Neural crest cell (in vitro differentiated cells): ENCODE measurements at regions not wholly inside any gene's neighbourhood (a gene's known extent, or its start where the extent isn't known, plus 50 kb on each side); places are given as distances from the start of the nearest gene placed in this dataset.

Experiments
- DNase-seq: peaks from one replicate; pipeline ENCODE4 v3.0.0; 2021; ENCODE audit warnings: low read depth, mixed read lengths, low spot score
- H3K27ac Mint-ChIP-seq: one replicate; pipeline ENCODE4 v1.8.0; 2021; ENCODE audit warnings: mild to moderate bottlenecking, mixed read lengths; ENCODE audit not compliant: unreplicated experiment
- H3K27me3 Mint-ChIP-seq: 2 replicates; pipeline ENCODE4 v1.8.0; 2021; ENCODE audit warnings: low read depth, mild to moderate bottlenecking, mixed read lengths
- H3K36me3 Mint-ChIP-seq: 2 replicates; pipeline ENCODE4 v1.8.0; 2021; ENCODE audit warnings: low read depth, mild to moderate bottlenecking, mixed read lengths
- H3K4me1 Mint-ChIP-seq: 2 replicates; pipeline ENCODE4 v1.8.0; 2021; ENCODE audit warnings: mixed read lengths
- H3K4me3 Mint-ChIP-seq: one replicate; pipeline ENCODE4 v1.8.0; 2021; ENCODE audit warnings: mild to moderate bottlenecking, mixed read lengths
- H3K9me3 Mint-ChIP-seq: 2 replicates; pipeline ENCODE4 v1.8.0; 2021; ENCODE audit warnings: mixed read lengths
- TF ChIP-seq, protein P1 (sequence below): fragments of 200-600 bp; sonication (generic); conservative IDR thresholded peaks from 2 replicates; pipeline ENCODE4 v1.5.0; 2021; ENCODE audit warnings: antibody characterized with exemption, mild to moderate bottlenecking

DNA sequence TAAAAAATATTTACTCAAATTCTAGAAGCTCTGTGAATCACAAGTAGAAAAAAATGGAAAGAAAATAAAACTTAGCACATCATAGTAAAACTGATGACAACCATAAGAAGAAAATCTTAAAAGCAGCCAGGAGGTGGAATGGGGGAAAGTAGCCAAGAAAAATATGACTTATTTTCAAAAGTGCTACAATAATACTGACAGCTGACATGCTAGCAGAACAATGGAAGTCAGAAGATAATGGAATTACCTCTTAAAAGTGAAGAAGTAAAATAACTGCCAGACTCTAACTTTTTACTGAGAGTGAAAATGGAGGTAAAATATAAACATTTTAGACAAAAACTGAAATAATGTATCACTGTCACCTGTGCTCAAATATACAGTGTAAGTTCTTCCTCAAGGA, 532.2 kb upstream of the SGCD start:
- Mint-ChIP-seq H3K9me3 (peaks cover 8% of the 10 kb centered on the region), H3K4me1 (no peaks in the 10 kb centered on the region), H3K4me3 (no peak overlapping the region), H3K27me3 (peaks cover 3% of the 10 kb centered on the region), H3K36me3 (peaks cover 5% of the 10 kb centered on the region), H3K27ac (no peak overlapping the region)
- TF ChIP-seq, protein P1, sequence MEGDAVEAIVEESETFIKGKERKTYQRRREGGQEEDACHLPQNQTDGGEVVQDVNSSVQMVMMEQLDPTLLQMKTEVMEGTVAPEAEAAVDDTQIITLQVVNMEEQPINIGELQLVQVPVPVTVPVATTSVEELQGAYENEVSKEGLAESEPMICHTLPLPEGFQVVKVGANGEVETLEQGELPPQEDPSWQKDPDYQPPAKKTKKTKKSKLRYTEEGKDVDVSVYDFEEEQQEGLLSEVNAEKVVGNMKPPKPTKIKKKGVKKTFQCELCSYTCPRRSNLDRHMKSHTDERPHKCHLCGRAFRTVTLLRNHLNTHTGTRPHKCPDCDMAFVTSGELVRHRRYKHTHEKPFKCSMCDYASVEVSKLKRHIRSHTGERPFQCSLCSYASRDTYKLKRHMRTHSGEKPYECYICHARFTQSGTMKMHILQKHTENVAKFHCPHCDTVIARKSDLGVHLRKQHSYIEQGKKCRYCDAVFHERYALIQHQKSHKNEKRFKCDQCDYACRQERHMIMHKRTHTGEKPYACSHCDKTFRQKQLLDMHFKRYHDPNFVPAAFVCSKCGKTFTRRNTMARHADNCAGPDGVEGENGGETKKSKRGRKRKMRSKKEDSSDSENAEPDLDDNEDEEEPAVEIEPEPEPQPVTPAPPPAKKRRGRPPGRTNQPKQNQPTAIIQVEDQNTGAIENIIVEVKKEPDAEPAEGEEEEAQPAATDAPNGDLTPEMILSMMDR: no peak
- DNase-seq: no peak

DNA sequence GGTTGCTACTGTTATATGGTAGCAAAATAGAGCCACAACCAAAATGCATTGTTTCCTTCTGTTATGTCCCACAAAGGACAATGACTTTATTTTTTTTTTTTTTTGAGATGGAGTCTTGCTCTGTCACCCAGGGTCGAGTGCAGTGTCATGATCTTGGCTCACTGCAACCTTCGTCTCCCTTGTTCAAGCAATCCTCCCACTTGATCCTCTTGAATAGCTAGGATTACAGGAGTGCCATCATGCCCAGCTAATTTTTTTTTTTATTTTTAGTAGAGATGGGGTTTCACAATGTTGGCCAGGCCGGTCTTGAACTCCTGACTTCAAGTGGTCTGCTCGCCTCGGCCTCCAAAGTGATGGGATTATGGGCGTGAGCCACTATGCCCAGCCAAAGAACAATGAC, 527.7 kb upstream of the SGCD start:
- TF ChIP-seq, protein P1: no peak
- H3K4me1 Mint-ChIP-seq: no peaks in the 10 kb centered on the region
- peaks cover 23% of the 10 kb centered on the region for H3K27me3 Mint-ChIP-seq
- peaks cover 8% of the 10 kb centered on the region for H3K9me3 Mint-ChIP-seq
- no peak for DNase-seq
- H3K36me3 Mint-ChIP-seq: peaks cover 3% of the 10 kb centered on the region
- no peak overlapping the region for H3K4me3 Mint-ChIP-seq
- no peak overlapping the region for H3K27ac Mint-ChIP-seq

DNA sequence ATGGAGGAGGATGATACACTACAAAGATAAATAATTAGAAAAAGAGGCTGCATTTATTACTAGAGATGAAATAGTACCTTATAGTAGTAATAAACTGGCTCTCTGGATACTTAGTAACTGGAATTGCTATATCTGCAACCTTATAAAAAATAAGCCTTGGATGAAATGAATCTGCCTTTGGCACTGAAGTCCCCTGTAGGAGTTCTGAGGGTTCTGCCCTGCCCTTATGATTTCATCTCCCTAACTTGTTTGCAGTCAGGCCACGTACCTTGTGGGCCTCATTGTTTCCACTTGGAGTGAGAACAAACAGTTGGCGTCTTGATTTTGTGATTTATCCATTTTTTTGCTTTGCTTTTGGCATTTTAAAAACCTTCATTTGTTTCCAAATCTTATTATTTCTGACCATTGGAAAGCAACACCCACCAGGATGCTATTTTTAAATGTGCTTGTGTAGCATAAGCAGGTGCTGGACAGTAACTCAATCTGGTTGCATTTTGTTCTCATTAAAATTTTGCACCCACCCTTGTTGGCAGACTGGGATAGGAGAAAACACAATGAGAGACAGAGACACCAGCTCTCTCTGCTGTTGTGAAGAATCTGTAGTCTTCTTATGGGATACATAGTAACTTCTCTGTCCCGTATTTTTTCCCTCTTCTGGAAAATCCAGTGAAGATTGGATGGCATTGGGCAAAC, 518.9 kb upstream of the SGCD start:
- no peak overlapping the region for H3K4me3 Mint-ChIP-seq
- TF ChIP-seq, protein P1: no peak
- no peak overlapping the region for H3K27ac Mint-ChIP-seq
- DNase-seq: no peak
- H3K36me3 Mint-ChIP-seq: no peaks in the 10 kb centered on the region
- peaks cover 2% of the 10 kb centered on the region for H3K9me3 Mint-ChIP-seq
- H3K4me1 Mint-ChIP-seq: no peaks in the 10 kb centered on the region
- peaks cover 18% of the 10 kb centered on the region for H3K27me3 Mint-ChIP-seq

DNA sequence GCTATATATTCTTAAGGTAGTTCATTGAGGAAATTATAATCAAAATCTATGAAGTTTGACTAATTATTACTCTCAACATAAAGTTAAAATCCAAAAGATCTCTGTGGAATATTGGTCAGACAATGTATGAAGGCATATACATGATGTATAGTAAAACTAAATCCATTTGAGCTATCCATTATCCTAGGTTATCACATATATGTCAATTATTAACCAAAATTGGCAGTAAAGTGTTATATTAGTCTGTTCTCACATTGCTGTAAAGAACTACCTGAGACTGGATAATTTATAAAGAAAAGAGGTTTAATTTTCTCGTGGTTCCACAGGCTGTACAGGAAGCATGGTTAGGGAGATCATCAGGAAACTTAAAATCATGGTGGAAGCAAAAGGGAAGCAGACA, 511.7 kb upstream of the SGCD start:
- H3K9me3 Mint-ChIP-seq: peaks cover 2% of the 10 kb centered on the region
- TF ChIP-seq, protein P1: no peak
- no peaks in the 10 kb centered on the region for H3K36me3 Mint-ChIP-seq

DNA sequence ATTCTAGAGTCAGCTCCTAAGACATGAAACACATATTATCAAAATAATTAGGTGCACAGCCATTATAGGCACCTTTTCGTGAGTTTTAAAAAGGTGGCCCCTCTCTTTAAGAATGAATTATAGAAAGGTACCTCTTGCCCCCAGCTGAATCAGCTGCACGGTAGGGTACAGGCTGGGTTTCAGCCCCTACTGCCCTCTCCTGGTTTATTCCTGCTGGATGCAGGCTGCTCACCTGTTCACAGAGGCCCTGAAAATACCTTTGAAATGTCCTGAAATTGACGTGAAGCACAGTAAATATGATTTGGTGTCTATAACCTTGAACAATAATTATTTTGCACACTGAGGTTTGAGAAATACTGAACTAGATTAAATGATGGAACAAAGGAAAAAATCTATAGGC, 504.8 kb upstream of the SGCD start:
- Mint-ChIP-seq H3K9me3 (peaks cover 2% of the 10 kb centered on the region), H3K4me1 (no peaks in the 10 kb centered on the region), H3K36me3 (no peaks in the 10 kb centered on the region), H3K27ac (no peak overlapping the region), H3K4me3 (no peak overlapping the region), H3K27me3 (peaks cover 5% of the 10 kb centered on the region)
- no peak for DNase-seq
- TF ChIP-seq, protein P1: no peak

More for the DNA sequence above, 511.7 kb upstream of the SGCD start:
- Mint-ChIP-seq H3K4me1 (no peaks in the 10 kb centered on the region), H3K27me3 (peaks cover 14% of the 10 kb centered on the region), H3K27ac (no peak overlapping the region), H3K4me3 (no peak overlapping the region)
- DNase-seq: no peak
